HEK293 (cell line): ENCODE measurements at regions not wholly inside any gene's neighbourhood (a gene's known extent, or its start where the extent isn't known, plus 50 kb on each side); places are given as distances from the start of the nearest gene placed in this dataset.

Experiments used
- BCL11A ChIP-seq: fragments of 450-650 bp; formaldehyde crosslinking; IDR thresholded peaks from 2 replicates; pipeline ENCODE4 v1.5.1; 2016; ENCODE audit warnings: low read depth, missing biosample characterization, missing genetic modification characterization
- ZBTB20 ChIP-seq: fragments of 450-650 bp; formaldehyde crosslinking; IDR thresholded peaks from 2 replicates; pipeline ENCODE4 v1.5.1; 2016; ENCODE audit warnings: missing biosample characterization, missing genetic modification characterization
- TF ChIP-seq, protein P1 (sequence below): fragments of 450-650 bp; formaldehyde crosslinking; IDR thresholded peaks from 2 replicates; pipeline ENCODE4 v1.5.1; 2016; ENCODE audit warnings: missing biosample characterization, missing genetic modification characterization

- no peak for TF ChIP-seq ZBTB20 (tag by site-specific recombination)
- TF ChIP-seq, protein P1, sequence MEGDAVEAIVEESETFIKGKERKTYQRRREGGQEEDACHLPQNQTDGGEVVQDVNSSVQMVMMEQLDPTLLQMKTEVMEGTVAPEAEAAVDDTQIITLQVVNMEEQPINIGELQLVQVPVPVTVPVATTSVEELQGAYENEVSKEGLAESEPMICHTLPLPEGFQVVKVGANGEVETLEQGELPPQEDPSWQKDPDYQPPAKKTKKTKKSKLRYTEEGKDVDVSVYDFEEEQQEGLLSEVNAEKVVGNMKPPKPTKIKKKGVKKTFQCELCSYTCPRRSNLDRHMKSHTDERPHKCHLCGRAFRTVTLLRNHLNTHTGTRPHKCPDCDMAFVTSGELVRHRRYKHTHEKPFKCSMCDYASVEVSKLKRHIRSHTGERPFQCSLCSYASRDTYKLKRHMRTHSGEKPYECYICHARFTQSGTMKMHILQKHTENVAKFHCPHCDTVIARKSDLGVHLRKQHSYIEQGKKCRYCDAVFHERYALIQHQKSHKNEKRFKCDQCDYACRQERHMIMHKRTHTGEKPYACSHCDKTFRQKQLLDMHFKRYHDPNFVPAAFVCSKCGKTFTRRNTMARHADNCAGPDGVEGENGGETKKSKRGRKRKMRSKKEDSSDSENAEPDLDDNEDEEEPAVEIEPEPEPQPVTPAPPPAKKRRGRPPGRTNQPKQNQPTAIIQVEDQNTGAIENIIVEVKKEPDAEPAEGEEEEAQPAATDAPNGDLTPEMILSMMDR (tag by site-specific recombination), result no peak
- TF ChIP-seq BCL11A (tag by site-specific recombination), result no peak
Observed at GRCh38 chr4:15340902-15341732, 86.7 kb upstream of the C1QTNF7 start.
